HG03469 (cell line): ENCODE measurements at regions not wholly inside any gene's neighbourhood (a gene's known extent, or its start where the extent isn't known, plus 50 kb on each side); places are given as distances from the start of the nearest gene placed in this dataset.

Experiments
- ATAC-seq: cut with Tn5 transposase; IDR thresholded peaks from one replicate; pipeline ENCODE4 v1.9.1; 2021; ENCODE audit warnings: mild to moderate bottlenecking, moderate library complexity, moderate number of reproducible peaks; ENCODE audit not compliant: unreplicated experiment

DNA sequence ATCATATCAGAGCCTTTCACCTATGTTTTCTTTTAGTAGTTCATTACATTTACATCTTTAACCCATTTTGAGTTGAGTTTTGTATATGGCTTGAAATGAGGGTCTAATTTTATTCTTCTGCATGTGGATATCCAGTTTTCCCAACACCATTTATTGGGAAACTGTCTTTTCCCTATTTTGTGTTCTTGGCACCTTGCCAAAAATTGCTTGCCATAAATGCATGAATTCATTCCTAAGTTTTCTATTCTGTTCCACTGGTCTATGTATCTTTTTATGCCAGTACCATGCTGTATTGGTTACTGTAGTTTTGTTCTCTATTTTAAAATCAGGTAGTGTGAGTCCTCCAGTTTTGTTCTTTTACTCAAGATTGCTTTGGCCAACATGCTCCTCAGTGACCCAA, 144.0 kb upstream of the OBI1 start:
- no peak for ATAC-seq

- no peak for ATAC-seq
Measured at GRCh38 chr13:78787190-78787589, 128.2 kb upstream of the OBI1 start.

DNA sequence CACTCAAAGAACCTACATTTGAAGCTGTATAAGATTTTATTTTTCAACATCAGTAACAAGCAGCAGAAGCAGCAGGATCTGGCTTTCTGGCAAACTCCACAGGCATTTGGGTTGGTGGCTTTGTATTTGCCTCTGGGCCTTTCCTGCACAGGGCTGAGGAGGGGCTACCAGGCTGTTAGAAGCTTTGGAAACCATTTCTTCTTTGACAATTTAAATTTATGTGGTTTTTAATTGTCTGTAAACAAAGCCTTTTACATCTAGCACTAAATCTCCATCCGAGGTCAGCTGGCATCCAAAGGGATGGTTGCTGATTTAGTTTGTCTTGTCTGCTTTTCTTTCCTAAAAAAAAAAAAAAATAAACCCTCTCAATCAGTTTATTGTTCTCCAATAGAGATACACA, 127.5 kb upstream of the OBI1 start:
- no peak for ATAC-seq

- ATAC-seq = no peak
Measured at GRCh38 chr13:78785764-78786163, 126.8 kb upstream of the OBI1 start.

DNA sequence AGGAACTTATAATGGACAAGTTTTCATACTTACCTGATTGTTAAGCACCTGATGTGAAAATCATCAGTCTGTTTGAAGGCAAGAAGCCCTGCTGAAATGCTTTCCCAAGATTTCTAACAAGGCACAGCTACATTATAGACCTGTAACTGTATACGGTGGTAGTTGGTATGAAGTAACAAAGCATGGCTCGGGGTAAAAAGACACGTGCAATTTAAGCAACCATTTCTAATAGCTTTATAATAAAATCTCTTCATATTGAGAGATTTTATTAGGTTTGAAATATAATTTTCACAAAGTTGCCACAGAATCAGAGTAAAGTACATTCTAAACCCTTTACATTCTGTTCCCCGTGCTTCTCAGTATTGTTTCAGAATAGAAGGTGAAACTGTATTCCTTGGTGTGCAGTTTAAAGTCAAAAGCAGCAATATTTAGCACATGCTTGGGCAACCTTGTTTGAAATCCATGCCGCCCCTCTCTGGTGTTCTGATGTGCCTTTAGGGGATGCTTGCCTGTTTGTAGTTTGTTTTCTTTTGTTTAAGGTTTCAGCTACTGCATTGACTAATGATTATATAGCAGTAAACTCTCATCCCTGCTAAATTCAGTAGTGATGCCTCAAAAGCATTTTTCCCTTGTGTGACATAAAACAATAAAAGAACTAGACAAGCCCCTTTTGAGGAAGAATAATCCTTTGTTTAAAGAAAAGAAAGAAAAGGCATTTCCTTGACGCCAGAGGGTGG, 125.2 kb upstream of the OBI1 start:
- ATAC-seq = no peak

- no peak for ATAC-seq
Measured at GRCh38 chr13:78780708-78781107, 121.8 kb upstream of the OBI1 start.

DNA sequence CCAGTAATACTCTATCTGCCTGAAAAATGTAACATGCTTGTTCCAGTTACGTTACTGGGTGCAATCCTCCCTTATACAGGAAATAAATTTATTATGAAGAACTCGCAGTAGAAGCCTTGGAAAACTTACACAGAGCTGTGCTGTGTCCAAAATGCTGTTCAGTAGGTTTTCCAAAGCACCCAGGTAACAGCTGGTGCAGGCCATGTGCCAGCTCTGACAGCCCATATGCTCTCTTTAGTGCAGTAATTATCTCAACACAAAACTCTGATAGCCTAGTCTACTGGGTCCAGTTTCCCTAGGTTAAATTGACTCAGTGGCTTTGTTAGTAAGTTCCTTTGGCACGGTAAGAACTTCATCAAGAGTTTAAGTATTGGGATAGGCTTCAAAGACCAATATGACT, 120.7 kb upstream of the OBI1 start:
- no peak for ATAC-seq

GRCh38 chr13:78777976-78778375, 119.0 kb upstream of the OBI1 start:
- ATAC-seq = no peak

GRCh38 chr13:78777396-78777795, 118.4 kb upstream of the OBI1 start:
- no peak for ATAC-seq

DNA sequence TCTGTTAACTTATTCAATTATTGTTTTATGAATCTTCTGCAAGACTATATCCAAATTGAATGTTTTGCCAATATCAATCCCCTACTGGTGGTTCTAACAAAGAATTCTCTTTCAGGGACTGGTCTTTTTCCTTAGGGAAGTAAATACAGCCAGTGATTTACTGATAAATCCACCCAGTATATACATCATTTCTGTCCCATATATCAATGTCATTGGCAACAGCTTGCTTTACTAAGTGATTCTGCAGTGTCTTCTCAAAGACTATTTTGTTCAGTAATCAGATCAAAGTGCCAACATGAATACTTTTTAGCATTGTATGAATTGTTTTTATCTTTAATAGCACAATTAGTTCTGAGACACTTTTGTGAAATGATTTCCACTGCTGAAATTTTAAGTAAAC, 114.0 kb upstream of the OBI1 start:
- no peak for ATAC-seq

- no peak for ATAC-seq
Measured at GRCh38 chr13:78770601-78771000, 111.6 kb upstream of the OBI1 start.

DNA sequence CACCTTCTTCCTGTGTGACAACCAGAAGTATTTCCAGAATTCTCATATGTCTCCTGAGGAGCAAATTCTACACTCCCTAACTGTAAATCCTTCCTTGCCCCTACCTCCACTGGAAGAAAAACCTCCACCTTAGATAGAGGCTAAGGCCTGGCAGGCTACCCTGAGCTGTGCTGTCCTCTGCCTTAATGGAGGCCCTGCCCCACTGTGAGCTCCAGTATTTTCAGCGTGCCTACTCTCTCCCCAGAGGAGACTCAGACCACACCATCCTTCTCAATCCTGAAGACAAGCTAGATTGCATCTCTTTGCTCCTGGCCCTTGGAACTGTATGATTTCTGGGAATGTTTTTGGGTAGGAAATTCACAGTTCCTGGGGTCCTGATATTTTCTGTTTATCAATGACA, 110.0 kb upstream of the OBI1 start:
- ATAC-seq = no peak

GRCh38 chr13:78764665-78765064, 105.7 kb upstream of the OBI1 start:
- no peak for ATAC-seq

DNA sequence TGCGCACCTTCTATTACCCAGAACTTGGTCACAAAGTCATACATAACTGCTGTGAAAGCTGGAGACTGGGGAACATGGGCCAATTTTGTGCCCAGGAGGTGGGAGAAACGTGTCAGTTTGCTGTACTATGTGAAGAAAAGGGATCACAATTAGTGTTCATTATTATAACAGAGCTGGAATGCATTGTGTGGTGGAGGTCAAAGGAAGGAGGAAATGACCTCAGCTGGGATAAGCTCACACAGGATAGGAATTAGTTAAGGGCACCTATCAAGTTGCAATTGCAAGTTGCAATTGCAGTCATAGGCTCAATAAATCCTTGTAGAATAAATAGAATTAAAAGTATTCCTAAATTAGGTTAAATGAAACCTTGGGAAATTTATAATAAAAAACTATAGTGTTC, 103.9 kb upstream of the OBI1 start:
- ATAC-seq = no peak

GRCh38 chr13:78759704-78760103, 100.7 kb upstream of the OBI1 start:
- ATAC-seq = no peak

- ATAC-seq = no peak
Measured at GRCh38 chr13:78758549-78758948, 99.6 kb upstream of the OBI1 start.

- ATAC-seq = no peak
Measured at GRCh38 chr13:78753435-78753834, 94.5 kb upstream of the OBI1 start.

DNA sequence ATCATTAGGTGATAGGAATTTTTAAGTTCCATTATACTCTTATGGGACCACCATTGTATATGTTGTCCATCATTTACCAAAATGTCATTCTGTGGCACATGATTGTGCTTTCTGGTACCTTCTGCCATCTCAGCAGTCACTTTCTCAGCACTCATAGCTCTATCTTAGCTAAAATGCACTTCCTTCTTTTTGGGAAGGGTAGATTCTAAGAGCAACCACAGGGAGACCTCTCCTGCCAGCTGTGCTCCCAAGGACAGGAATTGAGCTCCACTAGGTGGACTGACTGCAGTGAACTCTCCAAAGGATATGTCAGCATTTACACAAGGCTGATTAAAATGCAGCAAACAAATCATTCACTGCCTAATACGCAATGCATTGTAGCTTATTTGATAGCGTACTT, 91.8 kb upstream of the OBI1 start:
- no peak for ATAC-seq

GRCh38 chr13:78743973-78744372, 85.0 kb upstream of the OBI1 start:
- no peak for ATAC-seq

GRCh38 chr13:78742659-78743058, 83.7 kb upstream of the OBI1 start:
- ATAC-seq = no peak

DNA sequence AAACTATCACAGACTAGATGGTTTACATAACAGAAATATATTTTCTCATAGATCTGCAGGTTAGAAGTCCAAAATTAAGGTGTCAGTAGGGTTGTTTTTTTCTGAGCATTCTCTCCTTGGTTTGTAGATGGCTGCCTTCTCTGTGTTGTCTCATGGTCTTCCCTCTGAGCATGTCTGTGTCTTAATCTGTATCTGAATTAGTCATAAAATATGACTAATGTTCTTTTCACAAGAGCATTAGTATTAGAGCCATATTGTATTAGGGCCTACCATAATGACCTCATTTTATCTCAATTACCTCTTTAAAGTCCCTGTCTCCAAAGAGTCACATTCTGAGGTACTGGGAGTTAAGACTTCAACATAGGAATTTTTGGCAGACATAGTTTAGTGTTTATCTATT, 77.2 kb upstream of the OBI1 start:
- ATAC-seq = no peak

- ATAC-seq = no peak
Measured at GRCh38 chr13:78732445-78733017, 73.6 kb upstream of the OBI1 start.

GRCh38 chr13:78722700-78723099, 63.7 kb upstream of the OBI1 start:
- no peak for ATAC-seq
